DMS153 treated with DMSO at 0.1 percent for 48 hours (cell line): ENCODE measurements at regions not wholly inside any gene's neighbourhood (a gene's known extent, or its start where the extent isn't known, plus 50 kb on each side); places are given as distances from the start of the nearest gene placed in this dataset.

Source experiments
- DNase-seq: peaks from one replicate; lab custom pipeline; 2025; ENCODE audit not compliant: unreplicated experiment; lab: John Stamatoyannopoulos, UW

GRCh38 chr2:239506101-239506857, 105.5 kb upstream of the HDAC4 start:
- no peak for DNase-seq

GRCh38 chr2:239504643-239505235, 103.9 kb upstream of the HDAC4 start:
- DNase-seq: no peak

- DNase-seq: peak; percentile 71
Observed at GRCh38 chr2:239502430-239503186, 101.8 kb upstream of the HDAC4 start.

- DNase-seq: no peak
Observed at GRCh38 chr2:239500574-239501550, 100.0 kb upstream of the HDAC4 start.

GRCh38 chr2:239499726-239500573, 99.1 kb upstream of the HDAC4 start:
- no peak for DNase-seq

- DNase-seq: no peak
Observed at GRCh38 chr2:239498981-239499634, 98.3 kb upstream of the HDAC4 start.

- no peak for DNase-seq
Observed at GRCh38 chr2:239498576-239498975, 97.8 kb upstream of the HDAC4 start.

- DNase-seq: no peak
Observed at GRCh38 chr2:239496700-239497099, 95.9 kb upstream of the HDAC4 start.

- no peak for DNase-seq
Observed at GRCh38 chr2:239495791-239496233, 95.0 kb upstream of the HDAC4 start.

GRCh38 chr2:239495175-239495574, 94.4 kb upstream of the HDAC4 start:
- no peak for DNase-seq

GRCh38 chr2:239494578-239494977, 93.8 kb upstream of the HDAC4 start:
- no peak for DNase-seq

GRCh38 chr2:239489481-239489880, 88.7 kb upstream of the HDAC4 start:
- no peak for DNase-seq

GRCh38 chr2:239488125-239488524, 87.3 kb upstream of the HDAC4 start:
- DNase-seq: no peak

- DNase-seq: no peak
Observed at GRCh38 chr2:239487272-239487671, 86.5 kb upstream of the HDAC4 start.

GRCh38 chr2:239485622-239486021, 84.8 kb upstream of the HDAC4 start:
- DNase-seq: no peak

- DNase-seq: no peak
Observed at GRCh38 chr2:239484571-239485355, 83.9 kb upstream of the HDAC4 start.

GRCh38 chr2:239482778-239483712, 82.2 kb upstream of the HDAC4 start:
- DNase-seq: no peak

GRCh38 chr2:239479471-239479870, 78.7 kb upstream of the HDAC4 start:
- DNase-seq: no peak
